GM12865 (cell line): ENCODE measurements at regions not wholly inside any gene's neighbourhood (a gene's known extent, or its start where the extent isn't known, plus 50 kb on each side); places are given as distances from the start of the nearest gene placed in this dataset.

Source experiments
- DNase-seq: peaks from one replicate; pipeline ENCODE4 v3.0.0; 2010; ENCODE audit warnings: low read depth
- H3K4me3 ChIP-seq: 2 replicates; pipeline ENCODE4 v1.5.1; 2011; ENCODE audit warnings: mild to moderate bottlenecking, low read depth, low read length, control low read depth
- CTCF ChIP-seq: IDR thresholded peaks from 2 replicates; pipeline ENCODE4 v1.5.1; 2011; ENCODE audit warnings: low read length, control low read depth, low read depth, inconsistent platforms; ENCODE audit not compliant: insufficient read depth; ENCODE audit errors: missing control alignments

- TF ChIP-seq CTCF = no peak
Measured at GRCh38 chr15:57883701-57884100, 177.2 kb downstream of the POLR2M start.

GRCh38 chr15:57884936-57885335, 178.4 kb downstream of the POLR2M start:
- DNase-seq = no peak
- no peak overlapping the region for H3K4me3 ChIP-seq
- TF ChIP-seq CTCF = no peak

More at GRCh38 chr15:57883701-57884100, 177.2 kb downstream of the POLR2M start:
- no peak for DNase-seq
- H3K4me3 ChIP-seq = no peak overlapping the region

- TF ChIP-seq CTCF = no peak
- no peak for DNase-seq
- H3K4me3 ChIP-seq = no peak overlapping the region
Measured at GRCh38 chr15:57885435-57885834, 178.9 kb downstream of the POLR2M start.

GRCh38 chr15:57887825-57888224, 177.7 kb downstream of the ALDH1A2 start:
- H3K4me3 ChIP-seq = no peak overlapping the region
- no peak for DNase-seq
- no peak for TF ChIP-seq CTCF

GRCh38 chr15:57890351-57890750, 175.2 kb downstream of the ALDH1A2 start:
- no peak overlapping the region for H3K4me3 ChIP-seq
- TF ChIP-seq CTCF = no peak
- DNase-seq = no peak

GRCh38 chr15:57890878-57891277, 174.6 kb downstream of the ALDH1A2 start:
- no peak for TF ChIP-seq CTCF
- no peak for DNase-seq
- H3K4me3 ChIP-seq = no peak overlapping the region

- no peak overlapping the region for H3K4me3 ChIP-seq
- TF ChIP-seq CTCF = no peak
- no peak for DNase-seq
Measured at GRCh38 chr15:57892181-57892580, 173.3 kb downstream of the ALDH1A2 start.
